ENCODE measurements at regions not wholly inside any gene's neighbourhood (a gene's known extent, or its start where the extent isn't known, plus 50 kb on each side); places are given as distances from the start of the nearest gene placed in this dataset.

- TF ChIP-seq, protein P1, sequence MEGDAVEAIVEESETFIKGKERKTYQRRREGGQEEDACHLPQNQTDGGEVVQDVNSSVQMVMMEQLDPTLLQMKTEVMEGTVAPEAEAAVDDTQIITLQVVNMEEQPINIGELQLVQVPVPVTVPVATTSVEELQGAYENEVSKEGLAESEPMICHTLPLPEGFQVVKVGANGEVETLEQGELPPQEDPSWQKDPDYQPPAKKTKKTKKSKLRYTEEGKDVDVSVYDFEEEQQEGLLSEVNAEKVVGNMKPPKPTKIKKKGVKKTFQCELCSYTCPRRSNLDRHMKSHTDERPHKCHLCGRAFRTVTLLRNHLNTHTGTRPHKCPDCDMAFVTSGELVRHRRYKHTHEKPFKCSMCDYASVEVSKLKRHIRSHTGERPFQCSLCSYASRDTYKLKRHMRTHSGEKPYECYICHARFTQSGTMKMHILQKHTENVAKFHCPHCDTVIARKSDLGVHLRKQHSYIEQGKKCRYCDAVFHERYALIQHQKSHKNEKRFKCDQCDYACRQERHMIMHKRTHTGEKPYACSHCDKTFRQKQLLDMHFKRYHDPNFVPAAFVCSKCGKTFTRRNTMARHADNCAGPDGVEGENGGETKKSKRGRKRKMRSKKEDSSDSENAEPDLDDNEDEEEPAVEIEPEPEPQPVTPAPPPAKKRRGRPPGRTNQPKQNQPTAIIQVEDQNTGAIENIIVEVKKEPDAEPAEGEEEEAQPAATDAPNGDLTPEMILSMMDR (conservative IDR thresholded peaks at IDR 0.05 in 1 of 2, IDR thresholded peaks at IDR 0.05 in 1 of 2; ENCODE audit: extremely low read depth in 1 of 2, insufficient read depth in 1 of 2, low read depth in 1 of 2, low read length in 2 of 2): no peak
- no peak for TF ChIP-seq EZH2 (IDR thresholded peaks at IDR 0.05; ENCODE audit: borderline replicate concordance, low read length)
These were observed 89.7 kb upstream of the CARD18 start for GRCh38 chr11:105229257-105229656.

Measured in mammary epithelial cell (primary cell).